Breast epithelium (tissue), 4 donors: ENCODE measurements at regions not wholly inside any gene's neighbourhood (a gene's known extent, or its start where the extent isn't known, plus 50 kb on each side); places are given as distances from the start of the nearest gene placed in this dataset.

Experiments
- DNase-seq, 2 donors: peaks; one replicate each; pipeline ENCODE4 v3.0.0-alpha.2; 2019; ENCODE audit warnings: low spot score in 2 of 2
- H3K27ac ChIP-seq, 2 donors: fragments of 200-600 bp; sonication (generic) in 1 of 2; one replicate each; pipeline ENCODE4 v1.5.1; 2016 to 2019; ENCODE audit warnings: mild to moderate bottlenecking in 1 of 2
- H3K27me3 ChIP-seq, 2 donors: fragments of 200-600 bp; sonication (generic) in 1 of 2; one replicate each; pipeline versions ENCODE4 v1.5.1 to v1.6.0; 2017 to 2019; ENCODE audit warnings: control low read depth in 1 of 2, mild to moderate bottlenecking in 1 of 2
- H3K36me3 ChIP-seq: fragments of 200-600 bp; one replicate; pipeline ENCODE4 v1.5.1; 2019
- H3K4me1 ChIP-seq, 2 donors: fragments of 200-600 bp; sonication (generic); one replicate each; pipeline ENCODE4 v1.5.1; 2016 to 2019; ENCODE audit warnings: control low read depth in 1 of 2
- H3K4me3 ChIP-seq, 3 donors: fragments of 200-600 bp; sonication (generic); 1 replicate in 2 of 3; 2 replicates in 1 of 3; pipeline ENCODE4 v1.5.1; 2016 to 2019; ENCODE audit warnings: mild to moderate bottlenecking in 3 of 3, moderate library complexity in 2 of 3
- H3K9me3 ChIP-seq, 2 donors: fragments of 200-600 bp; sonication (generic) in 1 of 2; one replicate each; pipeline ENCODE4 v1.5.1; 2016 to 2019; ENCODE audit warnings: control low read depth in 1 of 2
- POLR2A ChIP-seq: fragments of 450-650 bp; IDR thresholded peaks from one replicate; pipeline ENCODE4 v1.6.1; 2016; ENCODE audit warnings: antibody characterized with exemption, mild to moderate bottlenecking, moderate library complexity
- POLR2AphosphoS5 ChIP-seq, 3 donors: sonication (generic); formaldehyde crosslinking; IDR thresholded peaks; one replicate each; pipeline ENCODE4 v1.6.1; 2017; ENCODE audit warnings: antibody characterized with exemption in 3 of 3
- intact Hi-C: fragments of 100-400 bp; cut with DNase I; formaldehyde crosslinking; loops from one replicate; pipeline ENCODE4 v1.15.1; 2023; ENCODE audit warnings: low total_unique reads
- TF ChIP-seq, protein P1 (sequence below), 3 donors: fragments of 450-650 bp; IDR thresholded peaks; one replicate each; pipeline ENCODE4 v1.5.1; 2016 to 2017; ENCODE audit warnings: antibody characterized with exemption in 3 of 3, mild to moderate bottlenecking in 3 of 3, moderate library complexity in 3 of 3

DNA sequence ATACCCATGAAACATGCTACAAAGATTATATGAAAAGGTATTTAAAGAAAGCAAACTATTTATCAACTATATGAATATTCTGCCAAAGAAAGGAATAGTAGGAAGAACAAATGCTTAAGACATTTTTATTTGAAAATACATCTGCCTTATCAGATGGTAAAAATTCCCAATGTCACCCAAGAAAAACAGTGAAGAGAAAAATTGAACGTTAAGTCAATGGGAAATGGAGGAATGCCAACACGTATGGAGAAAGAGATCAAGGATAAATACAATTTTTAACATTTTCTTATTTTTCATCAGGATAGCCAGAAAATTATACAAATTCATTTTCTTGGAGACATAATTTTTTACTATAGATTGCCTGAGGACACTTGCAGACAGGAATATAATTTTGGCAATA lies 394.2 kb downstream of the ZEB2 start:
- TF ChIP-seq POLR2A: no peak
- TF ChIP-seq, protein P1, sequence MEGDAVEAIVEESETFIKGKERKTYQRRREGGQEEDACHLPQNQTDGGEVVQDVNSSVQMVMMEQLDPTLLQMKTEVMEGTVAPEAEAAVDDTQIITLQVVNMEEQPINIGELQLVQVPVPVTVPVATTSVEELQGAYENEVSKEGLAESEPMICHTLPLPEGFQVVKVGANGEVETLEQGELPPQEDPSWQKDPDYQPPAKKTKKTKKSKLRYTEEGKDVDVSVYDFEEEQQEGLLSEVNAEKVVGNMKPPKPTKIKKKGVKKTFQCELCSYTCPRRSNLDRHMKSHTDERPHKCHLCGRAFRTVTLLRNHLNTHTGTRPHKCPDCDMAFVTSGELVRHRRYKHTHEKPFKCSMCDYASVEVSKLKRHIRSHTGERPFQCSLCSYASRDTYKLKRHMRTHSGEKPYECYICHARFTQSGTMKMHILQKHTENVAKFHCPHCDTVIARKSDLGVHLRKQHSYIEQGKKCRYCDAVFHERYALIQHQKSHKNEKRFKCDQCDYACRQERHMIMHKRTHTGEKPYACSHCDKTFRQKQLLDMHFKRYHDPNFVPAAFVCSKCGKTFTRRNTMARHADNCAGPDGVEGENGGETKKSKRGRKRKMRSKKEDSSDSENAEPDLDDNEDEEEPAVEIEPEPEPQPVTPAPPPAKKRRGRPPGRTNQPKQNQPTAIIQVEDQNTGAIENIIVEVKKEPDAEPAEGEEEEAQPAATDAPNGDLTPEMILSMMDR (IDR thresholded peaks at IDR 0.05): no peak
- no peak for TF ChIP-seq POLR2AphosphoS5 (IDR thresholded peaks at IDR 0.05)
- Histone ChIP-seq H3K9me3 (no peaks in the 10 kb centered on the region), H3K36me3 (no peaks in the 10 kb centered on the region), H3K4me1 (no peaks in the 10 kb centered on the region), H3K27ac (no peak overlapping the region), H3K4me3 (no peak overlapping the region), H3K27me3 (no peaks in the 10 kb centered on the region)
- intact Hi-C loops: no loop called here
- DNase-seq: no peak

DNA sequence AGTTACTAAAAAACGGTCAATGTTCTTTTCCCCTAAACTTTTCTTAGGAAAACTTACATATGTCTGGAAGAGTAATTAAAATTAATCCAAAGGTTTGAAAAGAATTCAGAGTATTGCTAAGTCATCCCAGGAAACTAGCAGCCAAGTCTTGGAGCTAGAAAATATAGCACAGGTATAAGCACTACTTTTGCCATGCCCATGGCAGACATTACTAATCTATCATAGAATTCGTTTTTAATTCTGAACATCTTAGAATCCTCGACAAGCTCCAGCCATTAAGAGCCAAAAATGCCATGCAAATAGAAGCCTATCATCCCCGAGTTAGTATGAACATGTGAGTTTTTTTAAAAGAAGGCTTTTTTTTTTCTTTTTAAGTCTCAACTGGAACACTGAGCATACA lies 395.0 kb downstream of the ZEB2 start:
- H3K9me3 ChIP-seq: no peaks in the 10 kb centered on the region
- no peak overlapping the region for H3K4me3 ChIP-seq
- TF ChIP-seq, protein P1 (IDR thresholded peaks at IDR 0.05): no peak
- TF ChIP-seq POLR2AphosphoS5 (IDR thresholded peaks at IDR 0.05): no peak
- DNase-seq: no peak
- no peaks in the 10 kb centered on the region for H3K27me3 ChIP-seq
- no peak overlapping the region for H3K27ac ChIP-seq
- H3K36me3 ChIP-seq: no peaks in the 10 kb centered on the region
- intact Hi-C loops: no loop called here
- H3K4me1 ChIP-seq: no peaks in the 10 kb centered on the region

DNA sequence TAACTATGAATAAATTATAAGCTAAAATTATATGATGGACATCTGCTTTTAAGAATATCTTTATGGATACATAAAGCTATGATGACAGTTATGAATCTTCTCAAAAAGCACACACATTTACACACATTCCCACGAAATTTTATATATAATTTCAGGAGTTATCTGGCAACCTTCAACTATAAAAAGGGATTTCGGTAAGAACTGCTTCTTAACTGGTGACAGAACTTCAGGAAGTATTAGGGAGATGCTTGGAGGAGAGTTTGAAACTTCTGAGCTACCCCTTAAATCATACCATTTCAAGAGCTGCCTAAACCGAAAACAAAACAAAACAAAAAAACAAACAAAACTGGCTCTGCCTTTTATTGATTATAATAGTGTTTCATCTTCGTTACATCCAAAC lies 399.4 kb downstream of the ZEB2 start:
- TF ChIP-seq POLR2AphosphoS5 (IDR thresholded peaks at IDR 0.05): no peak
- TF ChIP-seq, protein P1 (IDR thresholded peaks at IDR 0.05): no peak
- Histone ChIP-seq H3K4me1 (no peaks in the 10 kb centered on the region), H3K27ac (no peak overlapping the region), H3K9me3 (no peaks in the 10 kb centered on the region), H3K27me3 (no peaks in the 10 kb centered on the region), H3K4me3 (no peak overlapping the region), H3K36me3 (no peaks in the 10 kb centered on the region)
- no peak for DNase-seq
- intact Hi-C loops: no loop called here

DNA sequence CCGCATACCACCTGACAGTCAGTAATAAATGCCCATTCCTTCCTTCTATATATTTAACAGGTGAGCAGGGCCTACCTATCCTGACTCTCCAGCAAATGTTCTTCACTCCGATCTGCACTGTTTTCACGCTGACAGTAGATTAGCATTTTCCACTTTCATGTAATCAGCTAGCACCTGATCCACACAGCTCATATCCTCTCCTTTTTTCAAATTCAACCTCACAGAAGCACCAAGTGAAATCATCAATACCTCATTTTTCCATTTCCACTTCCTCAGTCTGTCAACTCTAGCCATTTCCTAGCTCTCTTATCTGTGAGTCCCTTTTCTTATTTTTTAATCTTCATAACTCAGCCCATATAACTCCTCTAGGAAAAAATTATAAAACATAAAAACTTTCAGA lies 402.8 kb downstream of the ZEB2 start:
- intact Hi-C loops: no loop called here

DNA sequence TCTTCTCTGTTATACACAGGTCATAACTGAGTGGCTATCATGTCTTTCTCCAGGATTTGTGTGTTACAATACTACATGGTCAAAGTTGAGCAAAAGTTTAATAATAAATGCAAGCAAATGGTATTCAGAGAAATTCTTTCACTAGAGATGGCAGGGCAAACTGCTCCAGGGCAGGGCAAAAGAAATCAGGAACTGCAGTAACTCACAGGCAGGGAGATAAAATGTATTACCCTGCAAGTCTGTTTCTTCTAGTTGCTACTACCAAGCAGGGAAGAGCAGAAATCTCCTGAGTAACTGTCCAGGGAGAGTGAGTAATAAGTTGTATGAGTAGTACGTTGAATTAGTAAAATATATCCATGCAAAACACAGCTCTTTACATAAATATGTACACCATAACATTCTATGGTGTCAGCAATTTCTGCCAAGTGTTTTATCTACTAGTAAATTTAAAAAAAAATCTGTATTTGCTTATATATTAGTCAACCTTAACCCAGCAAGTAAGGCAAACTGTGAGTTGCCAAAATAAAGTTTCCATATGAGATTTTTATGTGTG lies 404.1 kb downstream of the ZEB2 start:
- no peak overlapping the region for H3K27ac ChIP-seq
- intact Hi-C loops: no loop called here
- no peaks in the 10 kb centered on the region for H3K36me3 ChIP-seq
- H3K9me3 ChIP-seq: no peaks in the 10 kb centered on the region
- no peak overlapping the region for H3K4me3 ChIP-seq
- no peaks in the 10 kb centered on the region for H3K27me3 ChIP-seq
- DNase-seq: no peak
- TF ChIP-seq POLR2A (no peak), POLR2AphosphoS5 (IDR thresholded peaks at IDR 0.05) (no peak)
- TF ChIP-seq, protein P1 (IDR thresholded peaks at IDR 0.05): no peak
- H3K4me1 ChIP-seq: no peaks in the 10 kb centered on the region

More for the DNA sequence above, 402.8 kb downstream of the ZEB2 start:
- Histone ChIP-seq H3K36me3 (no peaks in the 10 kb centered on the region), H3K4me3 (no peak overlapping the region), H3K4me1 (no peaks in the 10 kb centered on the region), H3K27me3 (no peaks in the 10 kb centered on the region), H3K9me3 (no peaks in the 10 kb centered on the region), H3K27ac (no peak overlapping the region)
- TF ChIP-seq, protein P1 (IDR thresholded peaks at IDR 0.05): no peak
- TF ChIP-seq POLR2A (no peak), POLR2AphosphoS5 (IDR thresholded peaks at IDR 0.05) (no peak)
- DNase-seq: no peak
